GM21619 (cell line): ENCODE measurements at regions not wholly inside any gene's neighbourhood (a gene's known extent, or its start where the extent isn't known, plus 50 kb on each side); places are given as distances from the start of the nearest gene placed in this dataset.
A peak's percentile ranks its signal among the peaks of the same experiment; 100 is the strongest.

Experiments
- ATAC-seq: cut with Tn5 transposase; IDR thresholded peaks from one replicate; pipeline ENCODE4 v1.9.1; 2021; ENCODE audit not compliant: unreplicated experiment

GRCh38 chr2:195021711-195022507 lies 635.1 kb upstream of the SLC39A10 start:
- peak; percentile 73 for ATAC-seq

GRCh38 chr2:195018462-195018861 lies 638.6 kb upstream of the SLC39A10 start:
- no peak for ATAC-seq

GRCh38 chr2:195017890-195018289 lies 639.1 kb upstream of the SLC39A10 start:
- ATAC-seq = no peak

GRCh38 chr2:195016841-195017240 lies 640.2 kb upstream of the SLC39A10 start:
- ATAC-seq = no peak

GRCh38 chr2:195009202-195009601 lies 647.8 kb upstream of the SLC39A10 start:
- no peak for ATAC-seq

GRCh38 chr2:195006856-195007255 lies 650.2 kb upstream of the SLC39A10 start:
- no peak for ATAC-seq

- ATAC-seq = no peak
Observed at GRCh38 chr2:195003881-195004471, 653.0 kb upstream of the SLC39A10 start.

- ATAC-seq = no peak
Observed at GRCh38 chr2:195001924-195002323, 655.1 kb upstream of the SLC39A10 start.

GRCh38 chr2:194999771-195000170 lies 657.3 kb upstream of the SLC39A10 start:
- no peak for ATAC-seq

GRCh38 chr2:194992648-194993047 lies 664.4 kb upstream of the SLC39A10 start:
- ATAC-seq = no peak

- ATAC-seq = no peak
Observed at GRCh38 chr2:194985258-194985657, 671.8 kb upstream of the SLC39A10 start.

GRCh38 chr2:194962254-194962653 lies 694.8 kb upstream of the SLC39A10 start:
- ATAC-seq = no peak

- no peak for ATAC-seq
Observed at GRCh38 chr2:194954218-194954617, 702.8 kb upstream of the SLC39A10 start.

- no peak for ATAC-seq
Observed at GRCh38 chr2:194946826-194947225, 710.2 kb upstream of the SLC39A10 start.

GRCh38 chr2:194938066-194938465 lies 719.0 kb upstream of the SLC39A10 start:
- ATAC-seq = no peak

- ATAC-seq = no peak
Observed at GRCh38 chr2:194927489-194927888, 729.5 kb upstream of the SLC39A10 start.

GRCh38 chr2:194926873-194927272 lies 730.2 kb upstream of the SLC39A10 start:
- ATAC-seq = no peak

GRCh38 chr2:194925742-194926141 lies 731.3 kb upstream of the SLC39A10 start:
- ATAC-seq = no peak

- ATAC-seq = no peak
Observed at GRCh38 chr2:194917519-194917918, 739.5 kb upstream of the SLC39A10 start.

- ATAC-seq = no peak
Observed at GRCh38 chr2:194915485-194915884, 741.5 kb upstream of the SLC39A10 start.

GRCh38 chr2:194907569-194907968 lies 749.5 kb upstream of the SLC39A10 start:
- no peak for ATAC-seq

- ATAC-seq = no peak
Observed at GRCh38 chr2:194896871-194897270, 760.2 kb upstream of the SLC39A10 start.

- no peak for ATAC-seq
Observed at GRCh38 chr2:194883711-194884110, 773.3 kb upstream of the SLC39A10 start.
